ENCODE measurements at regions not wholly inside any gene's neighbourhood (a gene's known extent, or its start where the extent isn't known, plus 50 kb on each side); places are given as distances from the start of the nearest gene placed in this dataset.
A peak's percentile ranks its signal among the peaks of the same experiment; 100 is the strongest.

DNA sequence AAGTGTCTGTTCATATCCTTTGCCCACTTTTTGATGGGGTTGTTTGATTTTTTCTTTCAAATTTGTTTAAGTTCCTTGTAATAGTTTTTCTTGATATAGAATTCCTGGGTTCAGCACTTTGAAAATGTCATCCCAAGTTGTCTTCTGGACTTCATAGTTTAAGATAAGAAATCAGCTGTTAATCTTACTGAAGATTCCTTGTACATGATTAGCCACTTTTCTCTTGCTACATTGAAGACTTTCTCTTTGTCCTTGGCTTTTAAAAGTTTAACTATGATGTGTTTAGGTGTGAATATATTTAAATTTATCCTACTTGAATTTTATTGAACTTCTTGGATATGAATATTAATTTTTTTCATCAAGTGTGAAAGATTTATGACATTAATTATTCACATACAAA lies 387.2 kb upstream of the CWC22 start:
- DNase-seq (ENCODE audit: low read depth, low spot score) = peak; percentile 10
- no peak overlapping the region for H3K4me3 ChIP-seq (ENCODE audit: low read depth, low read length)
- in situ Hi-C loops (cut with HindIII; ENCODE audit: low sequenced_read_pairs) = no loop called here
- TF ChIP-seq, protein P1, sequence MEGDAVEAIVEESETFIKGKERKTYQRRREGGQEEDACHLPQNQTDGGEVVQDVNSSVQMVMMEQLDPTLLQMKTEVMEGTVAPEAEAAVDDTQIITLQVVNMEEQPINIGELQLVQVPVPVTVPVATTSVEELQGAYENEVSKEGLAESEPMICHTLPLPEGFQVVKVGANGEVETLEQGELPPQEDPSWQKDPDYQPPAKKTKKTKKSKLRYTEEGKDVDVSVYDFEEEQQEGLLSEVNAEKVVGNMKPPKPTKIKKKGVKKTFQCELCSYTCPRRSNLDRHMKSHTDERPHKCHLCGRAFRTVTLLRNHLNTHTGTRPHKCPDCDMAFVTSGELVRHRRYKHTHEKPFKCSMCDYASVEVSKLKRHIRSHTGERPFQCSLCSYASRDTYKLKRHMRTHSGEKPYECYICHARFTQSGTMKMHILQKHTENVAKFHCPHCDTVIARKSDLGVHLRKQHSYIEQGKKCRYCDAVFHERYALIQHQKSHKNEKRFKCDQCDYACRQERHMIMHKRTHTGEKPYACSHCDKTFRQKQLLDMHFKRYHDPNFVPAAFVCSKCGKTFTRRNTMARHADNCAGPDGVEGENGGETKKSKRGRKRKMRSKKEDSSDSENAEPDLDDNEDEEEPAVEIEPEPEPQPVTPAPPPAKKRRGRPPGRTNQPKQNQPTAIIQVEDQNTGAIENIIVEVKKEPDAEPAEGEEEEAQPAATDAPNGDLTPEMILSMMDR (IDR thresholded peaks at IDR 0.05; ENCODE audit: low read depth, low read length) = no peak

DNA sequence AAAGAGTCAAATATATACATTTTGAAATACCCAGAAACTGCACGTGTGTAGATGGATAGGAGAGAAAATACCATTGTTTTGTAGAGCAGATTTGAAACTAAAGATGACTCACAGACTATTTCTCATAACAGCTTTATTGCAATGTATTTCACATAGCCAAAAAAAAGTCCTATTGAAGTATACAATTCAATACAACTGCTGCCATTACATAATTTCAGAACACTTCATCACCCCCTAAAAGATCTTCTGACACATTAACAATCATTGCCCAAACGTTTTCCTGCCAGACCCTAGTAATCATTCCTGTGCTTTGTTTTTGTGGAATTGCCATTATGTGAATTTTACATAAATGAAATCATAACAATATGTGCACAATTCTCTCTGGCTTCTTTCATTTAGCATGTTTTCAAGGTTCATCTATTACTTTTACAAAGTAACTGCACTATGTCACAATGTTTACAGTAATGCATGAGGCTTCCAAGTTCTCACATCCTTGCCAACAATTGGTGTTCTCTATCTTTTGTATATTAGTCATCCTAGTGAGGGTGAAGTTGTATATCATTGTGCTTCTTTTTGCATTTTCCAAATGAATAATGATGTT lies 378.6 kb upstream of the CWC22 start:
- no peak overlapping the region for H3K4me3 ChIP-seq (ENCODE audit: low read depth, low read length)
- DNase-seq (ENCODE audit: low read depth, low spot score) = peak; percentile 79
- TF ChIP-seq, protein P1 (IDR thresholded peaks at IDR 0.05; ENCODE audit: low read depth, low read length) = no peak
- in situ Hi-C loops (cut with HindIII; ENCODE audit: low sequenced_read_pairs) = no loop called here

DNA sequence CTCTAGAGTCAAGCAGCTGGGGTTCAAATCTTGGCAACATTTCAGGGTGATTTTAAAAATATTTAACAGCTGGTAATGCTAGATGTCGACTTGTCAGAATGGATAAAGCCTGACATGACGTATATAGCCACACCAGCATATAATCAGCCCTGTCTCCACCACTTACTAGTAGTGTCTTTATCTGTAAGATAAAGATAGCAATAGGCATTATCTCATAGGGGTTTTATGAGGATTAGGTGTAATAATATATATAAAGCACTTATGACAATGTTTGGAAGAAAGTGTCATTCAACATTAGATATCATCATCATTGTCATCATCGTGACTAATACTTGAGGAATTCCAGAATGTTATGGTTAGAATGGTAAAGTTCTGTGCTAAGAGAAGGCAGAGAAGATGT lies 369.0 kb upstream of the CWC22 start:
- in situ Hi-C loops (cut with HindIII; ENCODE audit: low sequenced_read_pairs) = no loop called here
- TF ChIP-seq, protein P1 (IDR thresholded peaks at IDR 0.05; ENCODE audit: low read depth, low read length) = no peak
- DNase-seq (ENCODE audit: low read depth, low spot score) = no peak
- H3K4me3 ChIP-seq (ENCODE audit: low read depth, low read length) = no peak overlapping the region

DNA sequence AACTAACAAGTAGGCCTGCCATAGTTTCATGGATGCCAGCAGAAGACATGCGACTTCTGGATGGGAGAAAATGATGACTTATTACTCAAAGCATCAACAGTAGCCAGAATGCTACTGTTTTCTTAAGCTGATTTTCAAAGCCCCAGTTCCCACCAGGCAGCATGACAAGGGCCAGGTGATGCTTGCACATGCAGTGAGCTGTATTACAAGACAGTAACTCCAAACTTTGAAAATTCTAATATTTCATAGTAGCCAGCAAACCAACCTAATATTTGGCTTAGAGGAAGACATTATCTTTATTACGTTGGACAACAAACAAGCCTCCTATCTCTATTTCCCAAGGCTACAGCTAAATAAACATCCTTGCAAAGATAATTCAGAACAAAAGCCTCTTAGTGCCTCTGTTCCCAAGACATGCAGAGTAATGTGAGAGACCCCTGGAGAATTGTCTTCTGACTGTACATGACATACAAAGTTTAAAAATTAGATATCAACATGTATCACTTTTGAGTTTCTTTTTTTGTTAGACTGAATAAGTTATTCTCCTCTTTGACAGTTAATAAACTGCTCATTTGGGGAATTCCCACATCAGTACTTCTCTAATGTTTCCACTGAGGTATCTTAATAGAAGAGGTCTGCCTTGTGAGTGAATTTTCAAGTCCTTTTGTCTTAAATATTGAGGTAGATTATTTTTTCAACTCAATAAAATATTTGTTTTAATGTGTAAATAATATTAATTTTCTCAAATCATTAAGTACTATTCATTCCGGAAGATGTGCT lies 367.6 kb upstream of the CWC22 start:
- in situ Hi-C loops (cut with HindIII; ENCODE audit: low sequenced_read_pairs) = no loop called here
- no peak overlapping the region for H3K4me3 ChIP-seq (ENCODE audit: low read depth, low read length)
- DNase-seq (ENCODE audit: low read depth, low spot score) = no peak
- TF ChIP-seq, protein P1 (IDR thresholded peaks at IDR 0.05; ENCODE audit: low read depth, low read length) = no peak

DNA sequence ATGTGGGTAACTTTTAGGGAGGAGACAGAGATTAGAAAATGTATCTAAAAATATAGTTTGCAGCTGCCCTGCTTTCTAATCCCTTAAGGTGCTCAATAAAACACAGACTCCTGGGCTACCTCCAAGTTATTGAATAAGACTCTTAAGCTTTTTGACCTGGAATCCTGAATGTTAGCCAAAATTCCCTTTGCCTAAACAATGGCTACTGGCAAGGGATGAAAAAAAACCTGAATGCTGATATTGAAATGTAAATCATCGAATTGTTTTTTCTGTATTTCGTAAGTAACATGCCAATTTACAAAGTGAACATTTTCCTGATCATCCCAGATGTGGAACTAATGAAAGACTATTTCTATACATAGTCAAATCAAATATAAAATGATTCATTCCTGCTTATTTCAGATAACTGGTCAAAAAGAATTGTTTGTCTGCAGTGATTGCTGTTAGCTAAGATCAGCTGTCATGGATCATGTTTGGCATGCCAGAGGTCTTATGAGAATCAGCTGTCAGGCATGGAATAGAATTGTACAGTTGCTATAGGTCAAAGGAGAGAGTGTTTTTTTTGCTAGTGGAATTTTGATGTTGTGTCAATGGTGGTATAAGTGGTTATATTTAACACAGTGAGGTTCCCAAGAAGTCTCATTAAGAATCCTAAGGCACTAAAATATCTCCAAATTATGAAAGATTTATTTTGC lies 363.6 kb upstream of the CWC22 start:
- no peak overlapping the region for H3K4me3 ChIP-seq (ENCODE audit: low read depth, low read length)
- DNase-seq (ENCODE audit: low read depth, low spot score) = no peak
- in situ Hi-C loops (cut with HindIII; ENCODE audit: low sequenced_read_pairs) = no loop called here
- TF ChIP-seq, protein P1 (IDR thresholded peaks at IDR 0.05; ENCODE audit: low read depth, low read length) = no peak

DNA sequence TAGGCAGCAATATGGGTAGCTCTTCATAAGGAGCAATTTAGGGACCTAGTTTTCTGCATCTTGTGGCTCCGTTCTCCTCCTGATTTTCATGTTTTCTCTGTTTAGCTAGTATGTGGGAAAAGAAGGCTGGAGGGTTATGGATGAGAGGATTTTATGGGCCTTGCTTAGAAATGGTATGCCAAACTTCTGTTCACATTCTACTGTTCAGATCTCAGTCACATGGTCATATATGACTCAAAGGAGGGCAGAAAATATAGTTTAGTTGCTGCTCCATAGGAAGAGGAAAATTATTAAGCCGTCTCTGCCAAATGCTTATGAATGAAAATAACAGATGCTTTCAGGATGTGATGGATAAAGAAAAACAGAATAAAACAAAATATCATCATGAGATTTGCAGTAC lies 361.8 kb upstream of the CWC22 start:
- no peak overlapping the region for H3K4me3 ChIP-seq (ENCODE audit: low read depth, low read length)
- in situ Hi-C loops (cut with HindIII; ENCODE audit: low sequenced_read_pairs) = no loop called here
- no peak for DNase-seq (ENCODE audit: low read depth, low spot score)
- TF ChIP-seq, protein P1 (IDR thresholded peaks at IDR 0.05; ENCODE audit: low read depth, low read length) = no peak

Data from astrocyte of the spinal cord (primary cell).